AG09319 (cell line): ENCODE measurements at regions not wholly inside any gene's neighbourhood (a gene's known extent, or its start where the extent isn't known, plus 50 kb on each side); places are given as distances from the start of the nearest gene placed in this dataset.

Source experiments
- DNase-seq: peaks from one replicate; pipeline ENCODE4 v3.0.0-alpha.2; 2010; ENCODE audit warnings: low read depth; ENCODE audit errors: extremely low read depth
- CTCF ChIP-seq: IDR thresholded peaks from 2 replicates; pipeline ENCODE4 v1.5.1; 2011; ENCODE audit warnings: low read depth, mild to moderate bottlenecking, inconsistent platforms, low read length, moderate library complexity

DNA sequence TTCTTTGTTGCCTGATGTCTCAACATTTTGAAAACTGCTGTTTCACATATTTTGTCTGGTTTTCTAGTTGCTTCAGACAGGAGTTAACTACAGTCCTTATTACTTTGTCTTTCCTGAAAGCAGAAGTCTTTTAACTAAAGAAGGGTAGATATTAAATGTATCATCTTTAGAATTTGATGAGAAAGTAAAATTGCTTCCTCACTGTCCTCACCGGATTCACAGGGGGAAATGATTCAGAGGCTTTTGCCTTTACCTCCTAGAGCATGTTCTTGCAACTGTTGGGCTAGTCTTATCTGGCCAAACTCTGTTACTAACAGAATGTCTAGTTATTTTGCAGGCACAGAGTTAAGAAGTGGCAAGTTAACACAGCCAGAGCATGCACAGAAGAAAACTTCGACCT, 107.2 kb upstream of the VAV3 start:
- no peak for TF ChIP-seq CTCF
- no peak for DNase-seq

- no peak for DNase-seq
- no peak for TF ChIP-seq CTCF
These were observed 106.6 kb upstream of the VAV3 start for GRCh38 chr1:108071601-108072000.

DNA sequence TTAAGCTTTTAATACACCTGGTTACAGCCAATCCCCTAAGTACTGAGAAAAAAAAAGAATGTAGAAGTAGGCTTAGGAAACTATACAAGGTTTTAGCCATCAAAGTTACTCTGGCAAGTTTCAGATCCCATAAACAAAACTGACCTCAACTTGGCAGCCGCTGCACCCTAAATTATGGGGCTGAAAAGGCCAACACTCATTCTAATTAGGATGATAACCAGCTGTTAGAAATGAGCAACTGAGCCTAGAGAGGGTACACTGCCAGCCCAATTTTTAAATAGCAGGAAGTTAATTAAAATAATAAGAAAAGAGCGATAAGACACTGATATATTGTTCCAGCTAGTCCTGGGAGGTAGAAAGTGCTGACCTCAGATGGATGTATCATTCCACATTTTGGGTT, 105.7 kb upstream of the VAV3 start:
- DNase-seq: no peak

GRCh38 chr1:108067884-108068540, 103.0 kb upstream of the VAV3 start:
- no peak for TF ChIP-seq CTCF
- no peak for DNase-seq

More for the DNA sequence above, 105.7 kb upstream of the VAV3 start:
- TF ChIP-seq CTCF: no peak

- no peak for DNase-seq
These were observed 101.8 kb upstream of the VAV3 start for GRCh38 chr1:108066808-108067207.

GRCh38 chr1:108064255-108064654, 99.3 kb upstream of the VAV3 start:
- DNase-seq: no peak
- TF ChIP-seq CTCF: no peak

More at GRCh38 chr1:108066808-108067207, 101.8 kb upstream of the VAV3 start:
- no peak for TF ChIP-seq CTCF

DNA sequence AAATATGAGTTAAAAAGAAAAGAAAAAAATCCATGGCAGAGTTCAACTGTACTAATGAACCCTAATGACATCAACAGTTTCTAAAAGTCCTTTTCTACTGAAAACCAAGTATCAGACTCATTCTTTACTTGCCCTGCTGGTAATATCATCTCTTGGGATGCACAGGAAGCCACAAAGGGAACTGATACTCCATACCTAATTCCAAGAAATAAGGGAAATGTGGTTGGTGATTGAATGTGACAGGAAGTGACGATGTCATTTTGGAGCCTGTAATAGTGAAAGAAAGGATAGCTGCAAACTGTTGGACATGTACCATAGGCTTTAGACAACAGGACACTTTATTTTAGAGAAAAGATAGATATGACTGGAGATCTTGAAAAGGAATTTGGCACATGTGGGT, 98.7 kb upstream of the VAV3 start:
- no peak for TF ChIP-seq CTCF
- no peak for DNase-seq
